SIG-M5 (cell line): ENCODE measurements at regions not wholly inside any gene's neighbourhood (a gene's known extent, or its start where the extent isn't known, plus 50 kb on each side); places are given as distances from the start of the nearest gene placed in this dataset.

Source experiments
- DNase-seq: peaks from one replicate; lab custom pipeline; 2025; lab: John Stamatoyannopoulos, UW

- DNase-seq: no peak
Observed at GRCh38 chr12:115129727-115130126, 445.8 kb upstream of the TBX3 start.

GRCh38 chr12:115121053-115121452 is 437.1 kb upstream of the TBX3 start:
- DNase-seq: no peak

GRCh38 chr12:115118177-115118724 is 434.3 kb upstream of the TBX3 start:
- DNase-seq: no peak

- DNase-seq: no peak
Observed at GRCh38 chr12:115114140-115114539, 430.2 kb upstream of the TBX3 start.

GRCh38 chr12:115109863-115110262 is 425.9 kb upstream of the TBX3 start:
- DNase-seq: no peak

GRCh38 chr12:115108129-115109100 is 424.4 kb upstream of the TBX3 start:
- no peak for DNase-seq

GRCh38 chr12:115103884-115104883 is 420.2 kb upstream of the TBX3 start:
- DNase-seq: no peak

- DNase-seq: no peak
Observed at GRCh38 chr12:115102450-115102849, 418.5 kb upstream of the TBX3 start.

- no peak for DNase-seq
Observed at GRCh38 chr12:115101520-115101919, 417.5 kb upstream of the TBX3 start.

- DNase-seq: no peak
Observed at GRCh38 chr12:115097416-115097815, 413.4 kb upstream of the TBX3 start.

GRCh38 chr12:115096588-115097397 is 412.8 kb upstream of the TBX3 start:
- no peak for DNase-seq

- DNase-seq: no peak
Observed at GRCh38 chr12:115095073-115095748, 411.2 kb upstream of the TBX3 start.

GRCh38 chr12:115094163-115094816 is 410.3 kb upstream of the TBX3 start:
- no peak for DNase-seq

GRCh38 chr12:115093261-115093660 is 409.3 kb upstream of the TBX3 start:
- no peak for DNase-seq

- DNase-seq: no peak
Observed at GRCh38 chr12:115090783-115091182, 406.8 kb upstream of the TBX3 start.

- no peak for DNase-seq
Observed at GRCh38 chr12:115088995-115089841, 405.2 kb upstream of the TBX3 start.

- DNase-seq: no peak
Observed at GRCh38 chr12:115088328-115088994, 404.5 kb upstream of the TBX3 start.

- DNase-seq: no peak
Observed at GRCh38 chr12:115085594-115085993, 401.6 kb upstream of the TBX3 start.

- no peak for DNase-seq
Observed at GRCh38 chr12:115079760-115080159, 395.8 kb upstream of the TBX3 start.
